ENCODE measurements at regions not wholly inside any gene's neighbourhood (a gene's known extent, or its start where the extent isn't known, plus 50 kb on each side); places are given as distances from the start of the nearest gene placed in this dataset.
A peak's percentile ranks its signal among the peaks of the same experiment; 100 is the strongest.

DNA sequence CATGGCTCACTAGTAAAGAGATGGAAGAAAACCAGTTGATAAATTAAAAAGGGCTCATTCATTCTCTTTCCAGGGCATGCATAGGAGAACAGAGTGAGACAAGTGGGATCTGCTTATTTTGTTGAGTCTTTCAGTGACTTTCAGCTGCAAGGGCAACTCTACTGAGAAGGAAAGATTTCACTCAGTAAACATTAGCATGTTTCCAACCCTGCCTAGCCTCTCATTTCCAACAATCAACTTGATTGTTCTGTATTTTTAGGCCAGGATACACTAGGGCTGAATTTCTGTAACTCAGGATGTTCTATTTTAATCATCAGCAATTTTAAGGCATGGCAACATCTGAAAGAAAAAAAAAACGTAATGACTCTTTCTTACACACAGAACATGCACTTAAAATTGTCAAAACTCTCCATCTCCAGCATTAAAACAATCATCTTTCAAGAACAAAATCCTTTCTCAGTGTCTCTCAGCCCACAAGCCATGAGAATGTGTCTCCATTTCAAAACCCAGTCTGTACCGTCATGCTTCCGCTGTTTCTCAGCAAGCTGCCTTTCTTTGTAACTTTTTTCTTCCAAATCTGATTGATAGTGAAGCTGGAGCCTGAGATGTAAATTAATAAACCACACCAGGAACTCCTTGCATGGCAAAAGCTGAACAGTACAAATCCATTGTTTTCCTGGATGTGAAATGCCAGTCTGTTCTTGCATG lies 147.2 kb upstream of the KLF14 start:
- no peak overlapping the region for H3K4me3 ChIP-seq (ENCODE audit: low read depth in 1 of 2, low read length in 2 of 2)
- H3K36me3 ChIP-seq (ENCODE audit: control insufficient read depth in 1 of 2, insufficient read depth in 2 of 2, low read length in 2 of 2) = peaks cover 57 to 64% of the 10 kb centered on the region in 2 donors
- peaks cover 13 to 27% of the 10 kb centered on the region in 2 donors for H3K4me1 ChIP-seq (ENCODE audit: control insufficient read depth in 1 of 2, insufficient read depth in 2 of 2, low read length in 2 of 2)
- no peaks in the 10 kb centered on the region for H3K9me3 ChIP-seq (ENCODE audit: control insufficient read depth in 1 of 2, low read length in 2 of 2)
- peak overlapping the region; percentile 3 for H3K27ac ChIP-seq (ENCODE audit: low read length)
- no peaks in the 10 kb centered on the region for H3K27me3 ChIP-seq (ENCODE audit: low read depth, low read length)

DNA sequence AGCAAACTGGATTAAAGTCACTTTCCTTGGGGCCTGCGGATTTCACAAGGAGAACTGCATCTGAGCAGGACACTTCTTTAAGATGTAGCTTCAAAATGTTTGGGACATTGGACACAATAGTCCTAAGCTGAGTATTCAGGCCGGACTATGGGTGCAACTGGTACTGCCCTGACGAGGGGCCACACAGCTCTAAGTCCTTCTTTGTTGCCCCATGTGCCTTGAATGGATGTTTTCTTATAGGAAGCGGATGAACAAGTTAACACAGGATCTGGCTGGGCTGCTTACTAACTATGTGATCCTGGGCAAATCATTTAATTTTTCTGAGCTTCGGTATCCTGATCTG lies 147.8 kb upstream of the KLF14 start:
- peaks cover 59 to 63% of the 10 kb centered on the region in 2 donors for H3K36me3 ChIP-seq (ENCODE audit: control insufficient read depth in 1 of 2, insufficient read depth in 2 of 2, low read length in 2 of 2)
- H3K27ac ChIP-seq (ENCODE audit: low read length) = peak overlapping the region; percentile 3
- peaks cover 13 to 31% of the 10 kb centered on the region in 2 donors for H3K4me1 ChIP-seq (ENCODE audit: control insufficient read depth in 1 of 2, insufficient read depth in 2 of 2, low read length in 2 of 2)
- H3K27me3 ChIP-seq (ENCODE audit: low read depth, low read length) = no peaks in the 10 kb centered on the region
- no peaks in the 10 kb centered on the region for H3K9me3 ChIP-seq (ENCODE audit: control insufficient read depth in 1 of 2, low read length in 2 of 2)
- no peak overlapping the region for H3K4me3 ChIP-seq (ENCODE audit: low read depth in 1 of 2, low read length in 2 of 2)

DNA sequence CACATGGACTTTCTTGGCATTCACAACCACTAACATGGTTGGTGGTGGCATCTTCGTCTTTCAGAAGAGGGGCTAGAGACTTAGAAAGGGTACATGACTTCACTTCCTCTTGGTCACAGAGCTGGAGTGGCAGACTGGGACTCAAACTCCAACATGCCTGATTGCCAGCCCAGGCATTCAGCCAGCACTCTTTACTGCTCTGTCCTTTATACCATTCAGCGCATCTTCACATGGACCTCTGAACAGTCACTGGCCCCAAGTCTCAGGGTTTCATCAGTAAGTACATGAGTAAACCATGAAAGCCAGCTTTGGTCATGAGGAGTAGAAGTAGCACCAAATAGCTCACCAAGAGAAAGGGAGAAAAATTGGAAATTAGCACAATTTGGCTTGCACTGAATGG lies 148.4 kb upstream of the KLF14 start:
- Histone ChIP-seq H3K4me3 (ENCODE audit: low read depth in 1 of 2, low read length in 2 of 2) (no peak overlapping the region), H3K36me3 (ENCODE audit: control insufficient read depth in 1 of 2, insufficient read depth in 2 of 2, low read length in 2 of 2) (peaks cover 57 to 64% of the 10 kb centered on the region in 2 donors), H3K27ac (ENCODE audit: low read length) (no peak overlapping the region), H3K27me3 (ENCODE audit: low read depth, low read length) (no peaks in the 10 kb centered on the region), H3K9me3 (ENCODE audit: control insufficient read depth in 1 of 2, low read length in 2 of 2) (no peaks in the 10 kb centered on the region), H3K4me1 (ENCODE audit: control insufficient read depth in 1 of 2, insufficient read depth in 2 of 2, low read length in 2 of 2) (peaks cover 13 to 31% of the 10 kb centered on the region in 2 donors)

DNA sequence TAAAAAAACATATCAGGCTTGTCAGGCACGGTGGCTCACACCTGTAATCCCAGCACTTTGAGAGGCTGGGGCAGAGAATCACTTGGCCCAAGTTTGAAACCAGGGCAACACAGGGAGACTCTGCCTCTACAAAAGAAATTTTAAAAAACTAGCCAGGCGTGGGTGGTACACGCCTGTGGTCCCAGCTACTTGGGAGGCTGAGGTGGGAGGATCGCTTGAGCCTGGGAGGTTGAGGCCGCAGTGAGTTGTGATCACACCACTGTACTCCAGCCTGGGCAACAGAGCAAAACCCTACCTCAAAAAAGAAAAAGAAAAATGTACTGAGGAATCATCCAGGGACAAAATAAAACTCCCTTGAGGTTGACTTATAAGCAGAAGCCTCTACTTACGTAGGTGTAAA lies 149.9 kb upstream of the KLF14 start:
- Histone ChIP-seq H3K4me3 (ENCODE audit: low read depth in 1 of 2, low read length in 2 of 2) (no peak overlapping the region), H3K36me3 (ENCODE audit: control insufficient read depth in 1 of 2, insufficient read depth in 2 of 2, low read length in 2 of 2) (peaks cover 48 to 60% of the 10 kb centered on the region in 2 donors), H3K27me3 (ENCODE audit: low read depth, low read length) (no peaks in the 10 kb centered on the region), H3K9me3 (ENCODE audit: control insufficient read depth in 1 of 2, low read length in 2 of 2) (no peaks in the 10 kb centered on the region), H3K27ac (ENCODE audit: low read length) (no peak overlapping the region), H3K4me1 (ENCODE audit: control insufficient read depth in 1 of 2, insufficient read depth in 2 of 2, low read length in 2 of 2) (peaks cover 13 to 31% of the 10 kb centered on the region in 2 donors)

DNA sequence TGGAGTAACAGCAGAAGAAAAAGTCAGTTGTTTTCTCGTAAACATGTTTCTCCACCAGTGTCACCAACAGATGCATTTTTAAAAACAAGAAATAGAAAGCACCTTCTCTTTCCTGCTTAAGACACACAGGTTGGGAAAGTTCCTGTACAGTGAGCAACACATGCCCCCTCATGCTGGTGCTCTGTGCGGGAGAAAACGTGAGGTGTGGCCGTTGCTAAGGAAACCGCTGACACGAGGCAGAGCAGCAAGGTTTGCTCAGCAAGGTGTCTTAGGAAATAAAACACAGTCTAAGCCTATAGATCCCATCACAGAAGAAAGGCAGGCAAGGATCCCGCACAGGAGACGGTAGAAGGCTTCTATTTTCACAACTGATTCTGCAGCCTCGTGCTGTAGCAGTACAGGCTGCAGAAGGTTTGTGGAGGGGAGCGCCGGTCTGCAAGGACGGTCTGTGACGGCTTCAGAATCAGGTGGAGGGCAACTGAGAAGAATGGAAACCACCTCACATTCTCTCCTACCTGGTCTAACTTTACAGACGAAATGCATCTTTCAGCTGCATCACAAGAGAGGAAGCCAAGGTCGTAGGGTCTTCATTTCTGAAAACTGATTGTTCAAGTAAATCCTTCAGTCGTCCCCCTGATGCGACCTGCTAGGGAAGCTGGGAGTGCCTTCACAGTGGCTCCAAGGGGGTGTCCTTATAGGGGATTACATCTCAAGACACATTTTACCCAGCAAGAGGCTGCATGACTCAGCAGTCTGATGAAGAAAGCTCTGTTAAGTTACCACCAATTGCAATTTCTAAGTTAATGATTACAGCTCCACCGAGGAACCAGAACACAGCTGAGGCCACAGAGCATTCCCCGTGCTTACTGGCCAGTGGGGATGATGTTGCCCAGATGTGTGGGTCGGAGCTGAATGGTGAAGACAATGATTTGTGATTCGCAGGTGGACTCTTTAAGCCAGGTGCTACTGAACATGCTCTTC lies 150.7 kb upstream of the KLF14 start:
- Histone ChIP-seq H3K4me1 (ENCODE audit: control insufficient read depth in 1 of 2, insufficient read depth in 2 of 2, low read length in 2 of 2) (peaks cover 13 to 31% of the 10 kb centered on the region in 2 donors), H3K4me3 (ENCODE audit: low read depth in 1 of 2, low read length in 2 of 2) (no peak overlapping the region), H3K27ac (ENCODE audit: low read length) (peak overlapping the region; percentile 6), H3K27me3 (ENCODE audit: low read depth, low read length) (no peaks in the 10 kb centered on the region), H3K36me3 (ENCODE audit: control insufficient read depth in 1 of 2, insufficient read depth in 2 of 2, low read length in 2 of 2) (peaks cover 43 to 62% of the 10 kb centered on the region in 2 donors), H3K9me3 (ENCODE audit: control insufficient read depth in 1 of 2, low read length in 2 of 2) (no peaks in the 10 kb centered on the region)

DNA sequence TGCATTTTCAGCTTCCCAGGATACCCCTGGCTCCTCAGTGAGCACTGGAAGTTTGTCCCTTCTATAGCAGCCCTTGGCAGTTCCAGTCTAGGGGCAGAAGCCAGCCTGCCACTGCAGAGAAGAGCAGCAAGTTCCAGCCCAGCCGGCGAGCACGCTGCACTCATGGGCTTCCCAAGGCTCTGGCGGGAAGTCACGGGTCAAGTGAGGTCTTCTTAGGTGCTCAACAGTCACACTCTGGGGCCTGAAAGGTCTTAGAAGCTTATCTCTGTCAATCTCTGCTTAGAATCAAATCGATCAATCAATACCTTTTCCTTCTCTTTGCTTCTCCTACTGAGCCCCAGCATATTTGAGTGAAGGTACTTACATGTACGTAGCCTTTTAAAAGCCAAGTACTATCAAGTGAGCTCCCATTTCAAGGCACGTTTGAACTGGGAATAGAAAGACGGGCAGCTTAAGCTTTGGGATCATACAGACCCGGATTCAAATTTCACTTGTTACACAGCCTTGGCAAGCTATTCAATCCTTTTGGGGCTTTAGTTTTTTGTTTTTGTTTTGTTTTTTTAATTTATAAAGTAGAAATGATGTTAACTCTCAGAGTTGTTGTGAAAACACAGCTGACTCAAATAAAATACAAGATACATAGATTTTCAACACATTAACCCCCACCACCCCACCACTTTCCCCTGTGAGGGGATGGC lies 152.6 kb upstream of the KLF14 start:
- peaks cover 13 to 37% of the 10 kb centered on the region in 2 donors for H3K4me1 ChIP-seq (ENCODE audit: control insufficient read depth in 1 of 2, insufficient read depth in 2 of 2, low read length in 2 of 2)
- no peak overlapping the region for H3K4me3 ChIP-seq (ENCODE audit: low read depth in 1 of 2, low read length in 2 of 2)
- no peaks in the 10 kb centered on the region for H3K9me3 ChIP-seq (ENCODE audit: control insufficient read depth in 1 of 2, low read length in 2 of 2)
- no peaks in the 10 kb centered on the region for H3K27me3 ChIP-seq (ENCODE audit: low read depth, low read length)
- peaks cover 42 to 74% of the 10 kb centered on the region in 2 donors for H3K36me3 ChIP-seq (ENCODE audit: control insufficient read depth in 1 of 2, insufficient read depth in 2 of 2, low read length in 2 of 2)
- H3K27ac ChIP-seq (ENCODE audit: low read length) = peak overlapping the region; percentile 10

DNA sequence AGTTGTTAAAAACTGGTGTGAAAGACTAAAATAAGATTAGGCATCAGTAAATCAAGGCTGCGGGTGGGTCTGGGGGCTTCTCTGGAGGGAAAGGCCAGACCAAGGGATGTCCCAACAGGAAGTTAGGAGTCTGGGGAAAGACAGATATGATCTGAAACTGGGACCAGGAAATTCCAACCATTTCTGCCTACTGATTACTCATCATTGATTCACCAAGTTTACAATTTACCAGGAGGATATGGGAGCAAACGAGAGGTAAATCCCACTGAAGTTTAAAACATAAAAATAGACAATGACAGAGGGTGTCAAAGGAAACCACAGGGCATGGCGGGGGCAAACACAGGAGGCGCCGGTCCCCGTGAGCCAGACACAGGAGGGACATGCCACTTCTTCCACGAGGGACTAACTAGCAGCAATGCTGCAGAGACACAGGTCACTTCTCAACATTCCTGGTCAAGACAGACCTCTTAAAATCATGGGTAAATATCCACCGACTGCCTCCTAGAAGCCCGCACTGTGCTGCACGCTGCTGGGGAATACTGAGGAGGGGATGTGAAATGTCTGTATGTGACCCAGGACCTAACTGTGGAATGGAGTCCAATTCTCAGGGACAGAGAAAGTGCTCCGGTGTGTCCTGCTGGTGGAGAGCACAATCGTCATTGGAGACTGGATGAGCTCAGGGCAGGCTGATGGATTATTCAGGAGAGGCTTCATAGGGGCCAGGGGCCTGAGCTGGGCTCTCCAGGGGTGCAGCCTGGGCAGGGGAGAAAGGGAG lies 153.4 kb upstream of the KLF14 start:
- Histone ChIP-seq H3K4me1 (ENCODE audit: control insufficient read depth in 1 of 2, insufficient read depth in 2 of 2, low read length in 2 of 2) (peaks cover 13 to 29% of the 10 kb centered on the region in 2 donors), H3K27ac (ENCODE audit: low read length) (peak overlapping the region; percentile 10), H3K36me3 (ENCODE audit: control insufficient read depth in 1 of 2, insufficient read depth in 2 of 2, low read length in 2 of 2) (peaks cover 34 to 66% of the 10 kb centered on the region in 2 donors)

DNA sequence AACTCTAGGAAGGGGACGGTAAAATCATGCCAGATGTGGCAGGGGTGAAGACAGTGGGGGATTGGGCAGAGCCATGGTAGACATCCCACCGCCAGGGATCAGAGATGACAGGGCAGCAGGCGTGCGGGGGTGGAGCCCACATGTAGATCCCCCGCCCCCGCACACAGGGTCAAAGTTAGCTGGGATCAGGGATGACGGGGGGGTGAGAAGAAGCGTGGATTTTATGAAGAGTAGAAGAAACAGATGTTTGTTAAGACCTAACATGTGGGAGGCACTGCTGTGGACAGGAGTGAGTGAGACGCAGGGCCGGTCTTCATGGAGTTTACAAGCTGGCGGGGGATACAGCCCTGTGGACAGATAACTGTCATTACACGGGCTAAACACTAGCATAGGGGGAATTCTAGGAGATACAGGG lies 154.0 kb upstream of the KLF14 start:
- Histone ChIP-seq H3K9me3 (ENCODE audit: control insufficient read depth in 1 of 2, low read length in 2 of 2) (no peaks in the 10 kb centered on the region), H3K4me3 (ENCODE audit: low read depth in 1 of 2, low read length in 2 of 2) (no peak overlapping the region), H3K27ac (ENCODE audit: low read length) (no peak overlapping the region), H3K36me3 (ENCODE audit: control insufficient read depth in 1 of 2, insufficient read depth in 2 of 2, low read length in 2 of 2) (peaks cover 28 to 64% of the 10 kb centered on the region in 2 donors), H3K27me3 (ENCODE audit: low read depth, low read length) (no peaks in the 10 kb centered on the region), H3K4me1 (ENCODE audit: control insufficient read depth in 1 of 2, insufficient read depth in 2 of 2, low read length in 2 of 2) (peaks cover 13 to 24% of the 10 kb centered on the region in 2 donors)

More for the DNA sequence above, 153.4 kb upstream of the KLF14 start:
- H3K4me3 ChIP-seq (ENCODE audit: low read depth in 1 of 2, low read length in 2 of 2) = no peak overlapping the region
- H3K27me3 ChIP-seq (ENCODE audit: low read depth, low read length) = no peaks in the 10 kb centered on the region
- H3K9me3 ChIP-seq (ENCODE audit: control insufficient read depth in 1 of 2, low read length in 2 of 2) = no peaks in the 10 kb centered on the region

DNA sequence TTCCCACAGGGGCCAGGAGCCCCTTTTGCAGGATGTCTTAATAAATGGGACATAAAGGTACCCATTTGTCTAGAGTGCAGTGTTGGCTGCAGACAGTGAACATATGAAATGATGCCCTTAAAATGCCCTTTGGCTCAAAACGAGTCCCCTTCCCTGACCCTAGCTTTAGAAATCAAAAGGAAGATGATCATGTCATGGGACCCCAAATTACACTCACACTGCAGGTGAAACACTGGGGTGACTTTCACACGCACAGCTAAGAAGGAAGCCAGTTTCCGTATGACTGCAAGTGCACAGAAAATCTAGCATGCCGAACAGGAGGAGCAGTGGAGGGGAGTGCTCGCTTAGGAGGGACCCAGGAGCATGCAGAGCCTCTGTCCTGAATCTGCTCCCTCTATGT lies 154.5 kb upstream of the KLF14 start:
- no peaks in the 10 kb centered on the region for H3K27me3 ChIP-seq (ENCODE audit: low read depth, low read length)

DNA sequence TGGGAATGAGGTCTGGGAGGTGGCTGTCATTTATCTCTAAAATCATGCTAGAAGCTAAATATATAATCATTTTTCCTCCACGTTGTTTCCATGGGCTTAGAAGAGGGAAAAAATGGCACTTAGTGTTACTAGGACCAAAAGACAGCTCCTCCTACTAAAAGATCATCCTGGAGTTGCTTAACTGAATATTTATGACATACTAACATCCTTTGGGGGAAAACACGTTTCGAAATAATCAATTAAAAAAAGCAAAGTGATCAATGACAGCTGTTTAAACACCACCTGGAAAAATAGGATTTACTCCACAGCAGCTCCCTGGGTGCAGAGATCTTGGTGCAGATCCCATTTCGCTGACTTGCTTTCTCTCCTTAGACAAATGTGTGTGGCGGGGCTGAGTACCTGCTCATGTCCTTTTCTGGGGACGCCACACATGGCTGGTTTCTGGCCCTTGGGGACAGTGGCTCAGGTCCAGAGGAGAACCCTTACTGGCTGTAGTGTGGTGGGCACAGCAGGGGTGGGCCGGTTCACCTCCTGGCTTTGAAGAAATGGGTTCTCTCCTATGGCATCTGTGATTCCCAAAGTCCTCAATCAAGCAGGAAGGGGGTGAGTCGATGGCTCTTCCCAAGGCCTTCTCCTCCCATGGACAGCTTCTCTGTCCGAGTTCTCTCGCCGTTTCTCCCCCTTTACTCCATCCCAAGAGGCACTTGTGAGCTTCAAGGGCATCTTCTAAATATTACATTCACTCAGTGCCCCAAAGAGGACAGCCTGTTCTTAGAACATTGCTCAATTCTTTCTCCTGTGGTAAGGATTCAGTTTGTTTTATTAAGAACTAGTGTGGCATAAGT lies 156.4 kb upstream of the KLF14 start:
- Histone ChIP-seq H3K36me3 (ENCODE audit: control insufficient read depth in 1 of 2, insufficient read depth in 2 of 2, low read length in 2 of 2) (peaks cover 16 to 57% of the 10 kb centered on the region in 2 donors), H3K27ac (ENCODE audit: low read length) (peak overlapping the region; percentile 89), H3K27me3 (ENCODE audit: low read depth, low read length) (no peaks in the 10 kb centered on the region), H3K4me1 (ENCODE audit: control insufficient read depth in 1 of 2, insufficient read depth in 2 of 2, low read length in 2 of 2) (peaks cover 6 to 18% of the 10 kb centered on the region in 2 donors), H3K4me3 (ENCODE audit: low read depth in 1 of 2, low read length in 2 of 2) (no peak overlapping the region), H3K9me3 (ENCODE audit: control insufficient read depth in 1 of 2, low read length in 2 of 2) (no peaks in the 10 kb centered on the region)

More for the DNA sequence above, 154.5 kb upstream of the KLF14 start:
- no peaks in the 10 kb centered on the region for H3K9me3 ChIP-seq (ENCODE audit: control insufficient read depth in 1 of 2, low read length in 2 of 2)
- H3K4me1 ChIP-seq (ENCODE audit: control insufficient read depth in 1 of 2, insufficient read depth in 2 of 2, low read length in 2 of 2) = peaks cover 13 to 24% of the 10 kb centered on the region in 2 donors
- H3K4me3 ChIP-seq (ENCODE audit: low read depth in 1 of 2, low read length in 2 of 2) = no peak overlapping the region
- H3K27ac ChIP-seq (ENCODE audit: low read length) = no peak overlapping the region
- H3K36me3 ChIP-seq (ENCODE audit: control insufficient read depth in 1 of 2, insufficient read depth in 2 of 2, low read length in 2 of 2) = peaks cover 28 to 63% of the 10 kb centered on the region in 2 donors
